GM23338 (cell line): ENCODE measurements at regions not wholly inside any gene's neighbourhood (a gene's known extent, or its start where the extent isn't known, plus 50 kb on each side); places are given as distances from the start of the nearest gene placed in this dataset.

Experiments
- ATAC-seq: fragments of 200-7000 bp; cut with Tn5 transposase; 3 replicates; pipeline ENCODE4 v1.9.1; 2020
- DNase-seq: peaks from one replicate; pipeline ENCODE4 v3.0.0-alpha.2; 2015; ENCODE audit warnings: low spot score
- H2AFZ ChIP-seq: fragments of 200-600 bp; sonication (generic); 2 replicates; pipeline ENCODE4 v1.8.0; 2016; ENCODE audit warnings: antibody characterized with exemption, mild to moderate bottlenecking, moderate library complexity
- H3F3A ChIP-seq: fragments of 200-600 bp; sonication (generic); replicated peaks from 2 replicates; pipeline ENCODE4 v1.8.0; 2017; ENCODE audit warnings: antibody characterized with exemption, mixed run types, low read depth
- H3K27ac ChIP-seq: fragments of 200-600 bp; sonication (generic); 2 replicates; pipeline ENCODE4 v1.6.1; 2016; ENCODE audit warnings: low read depth
- H3K27me3 ChIP-seq: fragments of 200-600 bp; sonication (generic); 2 replicates; pipeline ENCODE4 v1.8.0; 2016; ENCODE audit warnings: mild to moderate bottlenecking, mixed run types, moderate library complexity; ENCODE audit not compliant: insufficient read depth
- H3K36me3 ChIP-seq: fragments of 200-600 bp; sonication (generic); 2 replicates; pipeline ENCODE4 v1.8.0; 2016; ENCODE audit warnings: mild to moderate bottlenecking; ENCODE audit not compliant: insufficient read depth
- H3K4me1 ChIP-seq: fragments of 200-600 bp; sonication (generic); 2 replicates; pipeline ENCODE4 v1.8.0; 2016; ENCODE audit warnings: mild to moderate bottlenecking, moderate library complexity; ENCODE audit not compliant: insufficient read depth
- H3K4me2 ChIP-seq: fragments of 200-600 bp; sonication (generic); 2 replicates; pipeline ENCODE4 v1.7.1; 2017; ENCODE audit warnings: mixed run types
- H3K4me3 ChIP-seq: fragments of 200-600 bp; sonication (generic); 2 replicates; pipeline ENCODE4 v1.6.1; 2016; ENCODE audit warnings: mixed run types
- H3K79me2 ChIP-seq: fragments of 200-600 bp; sonication (generic); replicated peaks from 2 replicates; pipeline ENCODE4 v1.8.0; 2017; ENCODE audit warnings: mild to moderate bottlenecking; ENCODE audit not compliant: insufficient read depth
- H3K9me2 ChIP-seq: fragments of 200-600 bp; sonication (generic); 2 replicates; pipeline ENCODE4 v1.8.0; 2017; ENCODE audit not compliant: insufficient read depth
- H4K20me1 ChIP-seq: fragments of 200-600 bp; sonication (generic); replicated peaks from 2 replicates; pipeline ENCODE4 v1.8.0; 2017; ENCODE audit warnings: mild to moderate bottlenecking; ENCODE audit not compliant: insufficient read depth
- H3K27ac Mint-ChIP-seq: 2 replicates; pipeline ENCODE4 v1.8.0; 2020; ENCODE audit warnings: inconsistent platforms, mild to moderate bottlenecking, moderate library complexity, mixed read lengths
- H3K27me3 Mint-ChIP-seq: 3 replicates; pipeline ENCODE4 v1.8.0; 2022; ENCODE audit warnings: low read depth, mild to moderate bottlenecking, moderate library complexity, mixed read lengths, inconsistent platforms; ENCODE audit not compliant: insufficient read depth, poor library complexity
- H3K36me3 Mint-ChIP-seq: 3 replicates; pipeline ENCODE4 v1.8.0; 2021; ENCODE audit warnings: low read depth, mild to moderate bottlenecking, inconsistent platforms, moderate library complexity, mixed read lengths
- H3K4me1 Mint-ChIP-seq: 3 replicates; pipeline ENCODE4 v1.8.0; 2020; ENCODE audit warnings: mild to moderate bottlenecking, inconsistent platforms, mixed read lengths
- H3K4me3 Mint-ChIP-seq: 3 replicates; pipeline ENCODE4 v1.8.0; 2021; ENCODE audit warnings: moderate library complexity, mild to moderate bottlenecking, inconsistent platforms, mixed read lengths
- H3K9me3 Mint-ChIP-seq: 3 replicates; pipeline ENCODE4 v1.8.0; 2020; ENCODE audit warnings: moderate library complexity, mild to moderate bottlenecking, inconsistent platforms, mixed read lengths
- CREB1 ChIP-seq: fragments of 250-450 bp; sonication (Bioruptor Pico); IDR thresholded peaks from 2 replicates; pipeline ENCODE4 v1.5.0; 2020; ENCODE audit warnings: low read depth, mild to moderate bottlenecking, moderate library complexity
- CTCF ChIP-seq, 2 experiments: fragments of 200-600 bp in 1 of 2; sonication (generic) in 1 of 2; conservative IDR thresholded peaks; 2 replicates each; pipeline versions ENCODE4 v1.5.1 to v1.6.1; 2016 to 2017; ENCODE audit warnings: antibody characterized with exemption in 2 of 2, low read depth in 2 of 2, mild to moderate bottlenecking in 2 of 2, moderate library complexity in 1 of 2
- EZH2 ChIP-seq: fragments of 200-600 bp; sonication (generic); IDR thresholded peaks from one replicate; pipeline ENCODE4 v1.8.0; 2017; ENCODE audit warnings: antibody characterized with exemption, mild to moderate bottlenecking, low read depth; ENCODE audit not compliant: unreplicated experiment
- NANOG ChIP-seq: IDR thresholded peaks from 2 replicates; pipeline ENCODE4 v1.6.1; 2016; ENCODE audit warnings: antibody characterized with exemption, borderline replicate concordance
- POLR2AphosphoS5 ChIP-seq: IDR thresholded peaks from 2 replicates; pipeline ENCODE4 v1.6.1; 2016; ENCODE audit warnings: antibody characterized with exemption, low read depth
- REST ChIP-seq: IDR thresholded peaks from one replicate; pipeline ENCODE4 v1.6.1; 2018; ENCODE audit warnings: antibody characterized with exemption; ENCODE audit not compliant: unreplicated experiment
- STAT1 ChIP-seq: IDR thresholded peaks from one replicate; pipeline ENCODE4 v1.6.1; 2016; ENCODE audit warnings: antibody characterized with exemption; ENCODE audit not compliant: unreplicated experiment
- ZNF114 ChIP-seq: fragments of 250-450 bp; sonication (Bioruptor Pico); IDR thresholded peaks from 2 replicates; pipeline ENCODE4 v1.5.0; 2020; ENCODE audit warnings: mild to moderate bottlenecking, moderate library complexity
- ZNF331 ChIP-seq: fragments of 250-450 bp; sonication (Bioruptor Pico); IDR thresholded peaks from 2 replicates; pipeline ENCODE4 v1.5.0; 2020; ENCODE audit warnings: low read depth, mild to moderate bottlenecking, moderate library complexity
- ZNF462 ChIP-seq: fragments of 250-450 bp; sonication (Bioruptor Pico); IDR thresholded peaks from 2 replicates; pipeline ENCODE4 v1.5.0; 2020; ENCODE audit warnings: mild to moderate bottlenecking, moderate library complexity

- Mint-ChIP-seq H3K4me1 (peaks cover 18% of the 10 kb centered on the region), H3K9me3 (peaks cover 17% of the 10 kb centered on the region), H3K36me3 (peaks cover 9% of the 10 kb centered on the region; the same call in 2 of the 3 replicates), H3K4me3 (no peak overlapping the region), H3K27ac (no peak overlapping the region), H3K27me3 (peaks cover 6% of the 10 kb centered on the region)
- no peaks in the 10 kb centered on the region for H3K79me2 ChIP-seq
- H3K27me3 ChIP-seq = no peaks in the 10 kb centered on the region
- no peak overlapping the region for H3K27ac ChIP-seq
- H3K4me1 ChIP-seq = peaks cover 6% of the 10 kb centered on the region; the same call in 1 of the 2 replicates
- 0 out of 2 replicates have a peak overlapping the region, but pooled peaks have one; percentile 16 for H3K4me2 ChIP-seq
- no peak overlapping the region for H2AFZ ChIP-seq
- TF ChIP-seq NANOG = no peak
- no peak for TF ChIP-seq ZNF331 (CRISPR knock-in tag)
- no peak for TF ChIP-seq CTCF (conservative IDR thresholded peaks at IDR 0.05; ENCODE audit: low read depth in 2 of 2)
- TF ChIP-seq EZH2 = no peak
- no peak for TF ChIP-seq CREB1
- H3F3A ChIP-seq = peaks cover 9% of the 10 kb centered on the region
- no peaks in the 10 kb centered on the region for H3K9me2 ChIP-seq
- H3K36me3 ChIP-seq = no peaks in the 10 kb centered on the region
- DNase-seq = no peak
- H4K20me1 ChIP-seq = no peaks in the 10 kb centered on the region
- peak; percentile 76 for ATAC-seq
- H3K4me3 ChIP-seq = no peak overlapping the region
Observed at GRCh38 chr17:77721846-77722160, 236.7 kb upstream of the TNRC6C start.

- no peak overlapping the region for H2AFZ ChIP-seq
- peaks cover 9% of the 10 kb centered on the region for H3F3A ChIP-seq
- peaks cover 5% of the 10 kb centered on the region for H3K27me3 Mint-ChIP-seq
- DNase-seq = no peak
- H3K4me3 ChIP-seq = no peak overlapping the region
- peaks cover 12% of the 10 kb centered on the region for H3K9me3 Mint-ChIP-seq
- no peak overlapping the region for H3K4me3 Mint-ChIP-seq
- H3K27me3 ChIP-seq = no peaks in the 10 kb centered on the region
- H3K4me1 ChIP-seq = peaks cover 6% of the 10 kb centered on the region; the same call in 1 of the 2 replicates
- H3K27ac ChIP-seq = no peak overlapping the region
- peaks cover 15% of the 10 kb centered on the region for H3K4me1 Mint-ChIP-seq
- no peak for ATAC-seq
- no peak overlapping the region for H3K27ac Mint-ChIP-seq
- no peak overlapping the region for H3K4me2 ChIP-seq
- H3K9me2 ChIP-seq = no peaks in the 10 kb centered on the region
- H3K36me3 Mint-ChIP-seq = peaks cover 6% of the 10 kb centered on the region; the same call in 2 of the 3 replicates
- no peaks in the 10 kb centered on the region for H3K79me2 ChIP-seq
- no peaks in the 10 kb centered on the region for H3K36me3 ChIP-seq
- H4K20me1 ChIP-seq = no peaks in the 10 kb centered on the region
- TF ChIP-seq STAT1 (no peak), CREB1 (no peak), ZNF462 (CRISPR knock-in tag) (no peak), REST (no peak), EZH2 (no peak), POLR2AphosphoS5 (no peak), ZNF114 (no peak)
Observed at GRCh38 chr17:77722366-77722765, 236.1 kb upstream of the TNRC6C start.
